ENCODE measurements at regions not wholly inside any gene's neighbourhood (a gene's known extent, or its start where the extent isn't known, plus 50 kb on each side); places are given as distances from the start of the nearest gene placed in this dataset.
"Not testable (repeated sequence)": the region's sequence is repeated elsewhere in the genome, so short reads cannot be mapped to it uniquely, and the experiment has no call there.

DNA sequence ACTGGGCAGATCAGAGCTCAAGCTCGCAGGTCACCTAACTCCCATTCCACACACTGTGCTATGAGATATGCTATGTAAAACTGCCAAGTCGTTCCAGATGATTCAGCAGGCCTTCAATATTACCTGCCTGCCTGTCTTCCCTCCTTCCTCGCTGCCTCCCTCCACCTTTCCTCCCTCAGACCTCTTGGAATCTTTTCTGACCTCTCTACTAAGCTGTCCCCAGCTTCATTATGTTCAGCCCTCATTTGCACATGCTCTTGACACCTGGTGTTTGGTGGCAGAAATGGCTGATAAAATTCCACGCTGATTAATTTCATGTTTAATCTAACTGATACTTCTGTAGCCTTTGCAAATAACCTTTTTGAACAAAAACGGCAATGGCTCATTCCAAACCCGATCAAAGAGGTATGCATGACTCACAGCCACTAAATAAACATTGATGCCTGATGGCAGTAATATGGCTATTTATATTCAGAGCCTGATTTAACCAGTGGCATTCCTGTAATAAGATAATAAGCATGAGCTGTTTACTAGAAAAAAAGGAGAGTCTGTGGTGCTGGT is 130.8 kb upstream of the EGLN3 start:
- Histone ChIP-seq H3K27ac (ENCODE audit: low read depth, low read length) (no peak overlapping the region), H3K36me3 (ENCODE audit: control insufficient read depth in 5 of 5, insufficient read depth in 5 of 5, low read length in 5 of 5) (no peaks in the 10 kb centered on the region), H3K27me3 (ENCODE audit: control insufficient read depth in 5 of 5, insufficient read depth in 4 of 5, low read length in 5 of 5) (no peaks in the 10 kb centered on the region), H3K4me3 (ENCODE audit: low read depth in 1 of 5, low read length in 5 of 5) (no peak overlapping the region), H3K4me1 (ENCODE audit: control insufficient read depth in 5 of 5, insufficient read depth in 5 of 5, low read length in 5 of 5) (no peaks in the 10 kb centered on the region), H3K9ac (ENCODE audit: low read length in 5 of 5) (no peak overlapping the region), H3K9me3 (ENCODE audit: control insufficient read depth in 5 of 5, low read length in 5 of 5) (no peaks in the 10 kb centered on the region)

GRCh38 chr14:34081101-34081575 is 130.3 kb upstream of the EGLN3 start:
- no peak overlapping the region for H3K4me3 ChIP-seq (ENCODE audit: low read depth in 1 of 5, low read length in 5 of 5)
- H3K9ac ChIP-seq (ENCODE audit: low read length in 5 of 5): no peak overlapping the region
- H3K4me1 ChIP-seq (ENCODE audit: control insufficient read depth in 5 of 5, insufficient read depth in 5 of 5, low read length in 5 of 5): no peaks in the 10 kb centered on the region
- H3K27ac ChIP-seq (ENCODE audit: low read depth, low read length): no peak overlapping the region
- no peaks in the 10 kb centered on the region for H3K36me3 ChIP-seq (ENCODE audit: control insufficient read depth in 5 of 5, insufficient read depth in 5 of 5, low read length in 5 of 5)
- H3K9me3 ChIP-seq (ENCODE audit: control insufficient read depth in 5 of 5, low read length in 5 of 5): no peaks in the 10 kb centered on the region
- no peaks in the 10 kb centered on the region for H3K27me3 ChIP-seq (ENCODE audit: control insufficient read depth in 5 of 5, insufficient read depth in 4 of 5, low read length in 5 of 5)

- not testable (repeated sequence) for H3K27ac ChIP-seq (ENCODE audit: low read depth, low read length); H3K4me3 ChIP-seq (ENCODE audit: low read depth in 1 of 5, low read length in 5 of 5); H3K4me1 ChIP-seq (ENCODE audit: control insufficient read depth in 5 of 5, insufficient read depth in 5 of 5, low read length in 5 of 5); H3K9ac ChIP-seq (ENCODE audit: low read length in 5 of 5); H3K27me3 ChIP-seq (ENCODE audit: control insufficient read depth in 5 of 5, insufficient read depth in 4 of 5, low read length in 5 of 5); H3K36me3 ChIP-seq (ENCODE audit: control insufficient read depth in 5 of 5, insufficient read depth in 5 of 5, low read length in 5 of 5); H3K9me3 ChIP-seq (ENCODE audit: control insufficient read depth in 5 of 5, low read length in 5 of 5)
These were observed 128.8 kb upstream of the EGLN3 start for GRCh38 chr14:34079643-34080042.

DNA sequence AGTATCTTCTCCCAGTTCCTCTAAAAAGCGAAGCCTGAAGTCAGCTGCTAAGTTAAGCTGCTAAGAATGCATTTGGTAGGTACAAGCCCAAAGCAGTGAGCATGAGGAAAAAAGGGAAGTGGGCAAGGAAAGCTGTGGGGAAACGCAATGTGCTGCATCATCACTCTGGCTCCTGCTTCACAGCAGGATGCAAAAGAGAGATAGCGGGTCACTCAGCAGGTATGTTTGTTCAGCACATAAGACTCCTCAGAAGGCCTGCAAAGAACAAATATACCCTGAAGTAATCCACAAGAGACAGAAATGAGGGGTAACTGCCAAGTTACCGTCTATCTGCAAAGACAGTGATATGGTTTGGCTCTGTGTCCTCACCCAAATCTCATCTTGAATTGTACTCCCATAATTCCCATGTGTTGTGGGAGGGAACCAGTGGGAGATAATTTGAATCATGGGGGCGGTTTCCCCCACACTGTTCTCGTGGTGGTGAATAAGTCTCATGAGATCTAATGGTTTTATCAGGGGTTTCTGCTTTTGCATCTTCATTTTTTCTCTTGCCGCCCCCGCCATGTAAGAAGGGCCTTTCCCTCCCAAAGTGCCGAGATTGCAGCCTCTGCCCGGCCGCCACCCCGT is 127.4 kb upstream of the EGLN3 start:
- Histone ChIP-seq H3K27ac (ENCODE audit: low read depth, low read length) (no peak overlapping the region), H3K9me3 (ENCODE audit: control insufficient read depth in 5 of 5, low read length in 5 of 5) (no peaks in the 10 kb centered on the region), H3K9ac (ENCODE audit: low read length in 5 of 5) (no peak overlapping the region), H3K36me3 (ENCODE audit: control insufficient read depth in 5 of 5, insufficient read depth in 5 of 5, low read length in 5 of 5) (no peaks in the 10 kb centered on the region), H3K27me3 (ENCODE audit: control insufficient read depth in 5 of 5, insufficient read depth in 4 of 5, low read length in 5 of 5) (no peaks in the 10 kb centered on the region), H3K4me3 (ENCODE audit: low read depth in 1 of 5, low read length in 5 of 5) (no peak overlapping the region), H3K4me1 (ENCODE audit: control insufficient read depth in 5 of 5, insufficient read depth in 5 of 5, low read length in 5 of 5) (no peaks in the 10 kb centered on the region)

- H3K27ac ChIP-seq (ENCODE audit: low read depth, low read length): no peak overlapping the region
- H3K4me3 ChIP-seq (ENCODE audit: low read depth in 1 of 5, low read length in 5 of 5): no peak overlapping the region
- H3K9ac ChIP-seq (ENCODE audit: low read length in 5 of 5): no peak overlapping the region
- no peaks in the 10 kb centered on the region for H3K9me3 ChIP-seq (ENCODE audit: control insufficient read depth in 5 of 5, low read length in 5 of 5)
- H3K36me3 ChIP-seq (ENCODE audit: control insufficient read depth in 5 of 5, insufficient read depth in 5 of 5, low read length in 5 of 5): no peaks in the 10 kb centered on the region
- H3K27me3 ChIP-seq (ENCODE audit: control insufficient read depth in 5 of 5, insufficient read depth in 4 of 5, low read length in 5 of 5): no peaks in the 10 kb centered on the region
- H3K4me1 ChIP-seq (ENCODE audit: control insufficient read depth in 5 of 5, insufficient read depth in 5 of 5, low read length in 5 of 5): no peaks in the 10 kb centered on the region
These were observed 125.0 kb upstream of the EGLN3 start for GRCh38 chr14:34075826-34076225.

DNA sequence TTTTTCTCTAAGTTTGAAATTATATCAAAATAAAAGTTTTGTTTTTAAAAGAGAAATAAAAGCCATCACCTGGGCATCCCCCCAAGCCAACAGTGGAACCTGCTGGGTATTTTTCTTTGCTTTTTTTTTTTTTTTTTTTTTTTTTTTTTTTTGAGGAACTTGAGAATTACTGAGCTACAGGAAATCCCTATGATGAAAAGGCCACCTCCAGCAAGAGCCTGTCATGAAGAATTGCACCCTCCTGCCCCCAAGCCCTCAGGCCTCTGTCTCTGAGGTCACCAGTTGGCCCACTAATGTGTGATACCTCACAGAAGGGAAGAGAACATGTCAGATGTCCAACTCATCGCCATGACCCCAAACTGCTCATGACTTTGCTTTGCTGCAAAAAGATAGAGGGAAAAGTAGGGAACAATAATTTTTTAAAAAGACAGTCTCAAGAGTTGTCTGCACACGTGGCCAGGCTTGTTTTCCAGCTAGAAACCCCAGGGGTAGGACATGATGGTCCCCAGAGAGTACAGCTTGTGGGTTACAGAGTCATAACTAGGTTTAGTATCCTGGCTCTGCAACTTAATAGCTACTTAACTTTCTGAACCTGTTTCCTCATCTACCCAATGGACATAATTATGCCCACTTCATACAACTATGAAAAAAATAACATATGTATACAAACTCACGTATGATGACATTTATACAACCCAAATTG is 124.3 kb upstream of the EGLN3 start:
- Histone ChIP-seq H3K36me3 (ENCODE audit: control insufficient read depth in 5 of 5, insufficient read depth in 5 of 5, low read length in 5 of 5) (no peaks in the 10 kb centered on the region), H3K4me3 (ENCODE audit: low read depth in 1 of 5, low read length in 5 of 5) (no peak overlapping the region), H3K27me3 (ENCODE audit: control insufficient read depth in 5 of 5, insufficient read depth in 4 of 5, low read length in 5 of 5) (no peaks in the 10 kb centered on the region), H3K9ac (ENCODE audit: low read length in 5 of 5) (no peak overlapping the region), H3K27ac (ENCODE audit: low read depth, low read length) (no peak overlapping the region), H3K4me1 (ENCODE audit: control insufficient read depth in 5 of 5, insufficient read depth in 5 of 5, low read length in 5 of 5) (no peaks in the 10 kb centered on the region), H3K9me3 (ENCODE audit: control insufficient read depth in 5 of 5, low read length in 5 of 5) (no peaks in the 10 kb centered on the region)

- H3K4me1 ChIP-seq (ENCODE audit: control insufficient read depth in 5 of 5, insufficient read depth in 5 of 5, low read length in 5 of 5): peaks cover 0 to 3% (median 0%) of the 10 kb centered on the region in 5 donors
These were observed 122.0 kb upstream of the EGLN3 start for GRCh38 chr14:34072921-34073320.

GRCh38 chr14:34072401-34072800 is 121.5 kb upstream of the EGLN3 start:
- Histone ChIP-seq H3K27me3 (ENCODE audit: control insufficient read depth in 5 of 5, insufficient read depth in 4 of 5, low read length in 5 of 5) (no peaks in the 10 kb centered on the region), H3K9ac (ENCODE audit: low read length in 5 of 5) (no peak overlapping the region), H3K27ac (ENCODE audit: low read depth, low read length) (no peak overlapping the region), H3K36me3 (ENCODE audit: control insufficient read depth in 5 of 5, insufficient read depth in 5 of 5, low read length in 5 of 5) (no peaks in the 10 kb centered on the region), H3K4me3 (ENCODE audit: low read depth in 1 of 5, low read length in 5 of 5) (no peak overlapping the region), H3K4me1 (ENCODE audit: control insufficient read depth in 5 of 5, insufficient read depth in 5 of 5, low read length in 5 of 5) (peaks cover 0 to 3% (median 0%) of the 10 kb centered on the region in 5 donors), H3K9me3 (ENCODE audit: control insufficient read depth in 5 of 5, low read length in 5 of 5) (no peaks in the 10 kb centered on the region)

More at GRCh38 chr14:34072921-34073320, 122.0 kb upstream of the EGLN3 start:
- no peaks in the 10 kb centered on the region for H3K36me3 ChIP-seq (ENCODE audit: control insufficient read depth in 5 of 5, insufficient read depth in 5 of 5, low read length in 5 of 5)
- no peak overlapping the region for H3K9ac ChIP-seq (ENCODE audit: low read length in 5 of 5)
- H3K27me3 ChIP-seq (ENCODE audit: control insufficient read depth in 5 of 5, insufficient read depth in 4 of 5, low read length in 5 of 5): no peaks in the 10 kb centered on the region
- H3K9me3 ChIP-seq (ENCODE audit: control insufficient read depth in 5 of 5, low read length in 5 of 5): no peaks in the 10 kb centered on the region
- no peak overlapping the region for H3K27ac ChIP-seq (ENCODE audit: low read depth, low read length)
- H3K4me3 ChIP-seq (ENCODE audit: low read depth in 1 of 5, low read length in 5 of 5): no peak overlapping the region

GRCh38 chr14:34070917-34071407 is 120.1 kb upstream of the EGLN3 start:
- no peak overlapping the region for H3K9ac ChIP-seq (ENCODE audit: low read length in 5 of 5)
- H3K9me3 ChIP-seq (ENCODE audit: control insufficient read depth in 5 of 5, low read length in 5 of 5): no peaks in the 10 kb centered on the region
- no peak overlapping the region for H3K4me3 ChIP-seq (ENCODE audit: low read depth in 1 of 5, low read length in 5 of 5)
- H3K4me1 ChIP-seq (ENCODE audit: control insufficient read depth in 5 of 5, insufficient read depth in 5 of 5, low read length in 5 of 5): peaks cover 0 to 3% (median 0%) of the 10 kb centered on the region in 5 donors
- no peak overlapping the region for H3K27ac ChIP-seq (ENCODE audit: low read depth, low read length)
- H3K27me3 ChIP-seq (ENCODE audit: control insufficient read depth in 5 of 5, insufficient read depth in 4 of 5, low read length in 5 of 5): no peaks in the 10 kb centered on the region
- H3K36me3 ChIP-seq (ENCODE audit: control insufficient read depth in 5 of 5, insufficient read depth in 5 of 5, low read length in 5 of 5): no peaks in the 10 kb centered on the region

- H3K9ac ChIP-seq (ENCODE audit: low read length in 5 of 5): no peak overlapping the region
- peaks cover 0 to 3% (median 0%) of the 10 kb centered on the region in 5 donors for H3K4me1 ChIP-seq (ENCODE audit: control insufficient read depth in 5 of 5, insufficient read depth in 5 of 5, low read length in 5 of 5)
- no peaks in the 10 kb centered on the region for H3K36me3 ChIP-seq (ENCODE audit: control insufficient read depth in 5 of 5, insufficient read depth in 5 of 5, low read length in 5 of 5)
- no peaks in the 10 kb centered on the region for H3K9me3 ChIP-seq (ENCODE audit: control insufficient read depth in 5 of 5, low read length in 5 of 5)
- no peaks in the 10 kb centered on the region for H3K27me3 ChIP-seq (ENCODE audit: control insufficient read depth in 5 of 5, insufficient read depth in 4 of 5, low read length in 5 of 5)
- H3K27ac ChIP-seq (ENCODE audit: low read depth, low read length): no peak overlapping the region
- no peak overlapping the region for H3K4me3 ChIP-seq (ENCODE audit: low read depth in 1 of 5, low read length in 5 of 5)
These were observed 119.1 kb upstream of the EGLN3 start for GRCh38 chr14:34069854-34070582.

Measured in subcutaneous abdominal adipose tissue (tissue), 5 donors.